GM21619 (cell line): ENCODE measurements at regions not wholly inside any gene's neighbourhood (a gene's known extent, or its start where the extent isn't known, plus 50 kb on each side); places are given as distances from the start of the nearest gene placed in this dataset.

ENCODE experiments used
- ATAC-seq: cut with Tn5 transposase; IDR thresholded peaks from one replicate; pipeline ENCODE4 v1.9.1; 2021; ENCODE audit not compliant: unreplicated experiment

DNA sequence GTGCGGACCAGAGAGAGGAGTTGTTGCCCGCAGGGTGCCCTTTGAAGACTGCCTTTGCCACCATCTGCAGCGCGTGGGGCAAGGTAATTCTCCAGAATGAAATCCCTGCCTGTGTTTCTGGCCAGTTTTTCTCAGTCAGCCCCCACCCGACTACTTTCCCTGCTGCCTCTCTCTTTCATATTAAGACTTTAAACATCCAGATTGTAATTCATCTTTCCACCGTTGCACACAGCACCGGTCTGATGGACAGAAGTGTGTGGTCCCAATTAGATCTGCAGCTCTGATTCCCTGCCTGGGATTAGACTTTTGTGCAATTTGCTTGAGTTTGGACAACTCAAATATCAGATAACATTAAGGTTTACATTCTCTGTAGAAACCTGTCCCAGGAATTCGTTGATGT, 489.0 kb downstream of the QKI start:
- no peak for ATAC-seq

GRCh38 chr6:163902993-163903392, 488.5 kb downstream of the QKI start:
- ATAC-seq: no peak

- ATAC-seq: no peak
Measured at GRCh38 chr6:163901681-163902080, 487.2 kb downstream of the QKI start.

DNA sequence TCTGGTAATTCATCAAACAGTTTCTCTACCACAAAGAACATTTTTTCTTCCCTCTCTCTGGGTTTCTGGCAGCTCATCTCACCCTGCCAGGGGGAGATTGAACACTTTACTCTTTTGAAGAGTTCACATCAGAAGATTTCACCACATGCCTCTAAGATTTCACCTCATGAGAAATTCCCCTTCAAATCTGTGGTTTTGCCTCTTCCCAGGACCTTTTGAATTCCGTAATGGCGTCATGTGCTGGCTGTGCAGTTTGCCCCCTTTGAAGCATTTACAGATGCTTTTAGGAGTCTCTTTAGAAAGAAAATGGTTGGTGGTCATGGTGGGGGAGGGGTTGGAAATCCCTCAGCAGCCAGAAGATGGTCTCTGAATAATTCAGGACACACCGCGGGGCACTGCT, 486.1 kb downstream of the QKI start:
- ATAC-seq: no peak

GRCh38 chr6:163897669-163898068, 483.2 kb downstream of the QKI start:
- no peak for ATAC-seq

- ATAC-seq: no peak
Measured at GRCh38 chr6:163897030-163897429, 482.5 kb downstream of the QKI start.

GRCh38 chr6:163895162-163895561, 480.6 kb downstream of the QKI start:
- no peak for ATAC-seq

DNA sequence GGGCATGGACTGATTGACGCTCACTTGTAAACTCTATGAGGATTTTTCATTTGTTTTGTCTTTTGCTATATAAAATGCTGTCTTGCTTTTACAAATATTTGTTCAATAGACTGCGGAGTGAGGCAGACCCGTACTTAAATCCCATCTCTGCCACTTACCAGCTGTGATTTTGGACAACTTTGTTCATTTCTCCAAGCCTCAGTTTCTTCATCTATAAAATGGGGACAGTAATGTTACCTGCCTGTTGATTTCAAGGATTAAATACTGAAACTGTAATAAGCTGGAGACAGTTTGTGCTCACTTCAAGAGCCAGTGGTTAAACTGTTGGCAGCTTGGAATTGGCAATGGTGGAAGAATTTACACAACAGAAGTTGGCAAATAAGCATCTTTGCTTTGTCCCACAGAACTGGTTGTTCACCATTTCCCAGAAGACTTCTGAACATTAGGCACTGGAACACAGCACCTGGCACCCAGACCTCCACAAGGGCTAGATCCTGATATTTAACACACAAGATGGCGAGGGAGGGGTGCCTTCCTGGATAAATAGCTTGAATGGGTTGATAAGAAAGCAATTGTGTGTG, 479.2 kb downstream of the QKI start:
- no peak for ATAC-seq

- no peak for ATAC-seq
Measured at GRCh38 chr6:163892824-163893561, 478.5 kb downstream of the QKI start.

DNA sequence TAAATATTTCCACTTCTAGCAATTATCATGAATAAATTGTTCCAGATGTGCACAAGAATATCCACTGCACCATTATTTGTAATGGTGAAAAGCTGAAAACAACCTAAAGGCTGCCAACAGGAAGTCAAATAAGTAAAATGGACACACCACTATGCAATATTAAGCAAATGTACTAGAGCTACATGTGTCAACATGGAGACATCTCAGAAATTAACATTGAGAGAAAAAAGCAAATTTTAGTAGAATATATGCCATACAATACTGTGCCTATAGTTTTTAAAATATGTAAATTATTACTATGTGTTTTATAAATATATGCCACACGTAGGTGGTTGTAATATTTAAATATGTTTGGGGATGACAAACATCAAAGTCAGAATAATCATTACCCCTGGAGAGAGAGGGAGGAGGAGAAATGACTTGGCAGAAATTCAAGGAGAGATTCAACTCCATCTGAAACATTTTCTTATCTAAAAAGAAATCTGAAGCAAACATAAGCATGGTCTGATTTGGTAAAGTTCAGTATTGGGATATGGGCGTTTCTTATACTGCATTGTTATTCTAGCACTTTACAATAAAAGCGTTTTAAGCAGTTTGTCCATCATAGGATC, 475.5 kb downstream of the QKI start:
- no peak for ATAC-seq

GRCh38 chr6:163888030-163888819, 473.7 kb downstream of the QKI start:
- ATAC-seq: no peak

- ATAC-seq: no peak
Measured at GRCh38 chr6:163886428-163886827, 471.9 kb downstream of the QKI start.

- ATAC-seq: no peak
Measured at GRCh38 chr6:163883984-163884383, 469.5 kb downstream of the QKI start.

- ATAC-seq: no peak
Measured at GRCh38 chr6:163878698-163879097, 464.2 kb downstream of the QKI start.

- ATAC-seq: no peak
Measured at GRCh38 chr6:163877877-163878639, 463.5 kb downstream of the QKI start.

- no peak for ATAC-seq
Measured at GRCh38 chr6:163876391-163876790, 461.9 kb downstream of the QKI start.

GRCh38 chr6:163874784-163875183, 460.3 kb downstream of the QKI start:
- ATAC-seq: no peak

DNA sequence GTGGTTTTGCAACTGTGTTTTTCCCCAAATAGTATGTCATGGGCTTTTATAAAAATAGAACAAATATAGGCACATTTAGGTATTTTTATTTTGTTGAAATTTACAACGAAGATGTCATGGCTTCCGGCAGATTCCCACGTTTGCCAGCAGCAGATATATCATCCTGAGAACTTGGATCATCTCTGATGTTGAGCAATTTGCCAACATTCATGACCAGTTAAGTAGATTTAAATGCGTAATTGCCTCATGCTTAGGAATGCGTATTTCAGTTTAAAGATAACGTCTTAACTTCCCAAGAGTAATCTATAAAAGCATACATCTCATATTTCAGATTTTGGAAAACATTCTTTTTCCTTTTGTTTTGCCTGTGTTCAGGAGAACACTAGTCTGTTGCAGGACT, 457.8 kb downstream of the QKI start:
- ATAC-seq: no peak

GRCh38 chr6:163871616-163872015, 457.1 kb downstream of the QKI start:
- no peak for ATAC-seq

GRCh38 chr6:163867518-163868292, 453.2 kb downstream of the QKI start:
- ATAC-seq: no peak
